ENCODE measurements at regions not wholly inside any gene's neighbourhood (a gene's known extent, or its start where the extent isn't known, plus 50 kb on each side); places are given as distances from the start of the nearest gene placed in this dataset.

GRCh38 chr5:19042106-19042505 is 945.9 kb downstream of the CDH18 start:
- TF ChIP-seq POLR2A (IDR thresholded peaks at IDR 0.05): no peak
- TF ChIP-seq CTCF (IDR thresholded peaks at IDR 0.05): no peak

Measured in Peyer's patch (tissue), 4 donors.